Esophagus muscularis mucosa (tissue), 4 donors: ENCODE measurements at regions not wholly inside any gene's neighbourhood (a gene's known extent, or its start where the extent isn't known, plus 50 kb on each side); places are given as distances from the start of the nearest gene placed in this dataset.

Source experiments
- DNase-seq: peaks from one replicate; pipeline ENCODE4 v3.0.0-alpha.2; 2017; ENCODE audit errors: extremely low spot score
- H3K27ac ChIP-seq, 4 donors: fragments of 200-600 bp; sonication (generic); replicated peaks in 1 of 4; 1 replicate in 3 of 4; 2 replicates in 1 of 4; pipeline ENCODE4 v1.5.1; 2016 to 2019; ENCODE audit warnings: mild to moderate bottlenecking in 1 of 4
- H3K27me3 ChIP-seq, 4 donors: fragments of 200-600 bp; sonication (generic); one replicate each; pipeline versions ENCODE4 v1.5.1 to v1.6.0; 2016 to 2019
- H3K36me3 ChIP-seq, 4 donors: fragments of 200-600 bp; sonication (generic); one replicate each; pipeline ENCODE4 v1.5.1; 2016 to 2019
- H3K4me1 ChIP-seq, 4 donors: fragments of 200-600 bp; sonication (generic); one replicate each; pipeline ENCODE4 v1.5.1; 2016 to 2019
- H3K4me3 ChIP-seq, 4 donors: fragments of 200-600 bp; sonication (generic); 1 replicate in 2 of 4; 2 replicates in 2 of 4; pipeline ENCODE4 v1.5.1; 2016 to 2019; ENCODE audit warnings: mild to moderate bottlenecking in 4 of 4, moderate library complexity in 1 of 4
- H3K9me3 ChIP-seq, 4 donors: fragments of 200-600 bp; sonication (generic); 1 replicate in 3 of 4; 2 replicates in 1 of 4; pipeline ENCODE4 v1.5.1; 2016 to 2019
- CTCF ChIP-seq, 3 experiments: fragments of 200-600 bp in 2 of 3; fragments of 450-650 bp in 1 of 3; sonication (generic) in 2 of 3; IDR thresholded peaks; one replicate each; pipeline ENCODE4 v1.5.1; 2017 to 2019; ENCODE audit warnings: antibody characterized with exemption in 3 of 3, mild to moderate bottlenecking in 2 of 3, moderate library complexity in 1 of 3
- EP300 ChIP-seq: sonication (generic); formaldehyde crosslinking; IDR thresholded peaks from one replicate; pipeline ENCODE4 v1.6.1; 2017; ENCODE audit warnings: antibody characterized with exemption
- POLR2A ChIP-seq: fragments of 450-650 bp; IDR thresholded peaks from one replicate; pipeline ENCODE4 v1.6.1; 2017; ENCODE audit warnings: antibody characterized with exemption, moderate library complexity, mild to moderate bottlenecking, low read depth
- POLR2AphosphoS5 ChIP-seq, 2 donors: sonication (generic); formaldehyde crosslinking; IDR thresholded peaks; one replicate each; pipeline ENCODE4 v1.6.1; 2017; ENCODE audit warnings: antibody characterized with exemption in 2 of 2
- WGBS: methylation state at CpG from one replicate; pipeline ENCODE4 v1.1.5; 2018; 5-methylcytosine and 5-hydroxymethylcytosine counted together
- intact Hi-C: fragments of 100-400 bp; cut with DNase I; formaldehyde crosslinking; loops from one replicate; pipeline ENCODE4 v1.15.1; 2023

- intact Hi-C loops, result no loop called here
- no peak for TF ChIP-seq EP300
- no peak for TF ChIP-seq POLR2AphosphoS5 (IDR thresholded peaks at IDR 0.05)
- TF ChIP-seq CTCF (IDR thresholded peaks at IDR 0.05), result no peak
- no peak for TF ChIP-seq POLR2A
- no peaks in the 10 kb centered on the region for H3K27me3 ChIP-seq
- 70% methylated on average over 2 of the region's 2 CpGs for WGBS
- no peak overlapping the region for H3K4me3 ChIP-seq
- peaks cover 0 to 7% (median 0%) of the 10 kb centered on the region in 4 donors for H3K4me1 ChIP-seq
- no peaks in the 10 kb centered on the region for H3K9me3 ChIP-seq
- H3K36me3 ChIP-seq, result no peaks in the 10 kb centered on the region
- no peak for DNase-seq
- no peak overlapping the region for H3K27ac ChIP-seq
Measured at GRCh38 chr12:25324861-25325260, 74.1 kb upstream of the KRAS start.

DNA sequence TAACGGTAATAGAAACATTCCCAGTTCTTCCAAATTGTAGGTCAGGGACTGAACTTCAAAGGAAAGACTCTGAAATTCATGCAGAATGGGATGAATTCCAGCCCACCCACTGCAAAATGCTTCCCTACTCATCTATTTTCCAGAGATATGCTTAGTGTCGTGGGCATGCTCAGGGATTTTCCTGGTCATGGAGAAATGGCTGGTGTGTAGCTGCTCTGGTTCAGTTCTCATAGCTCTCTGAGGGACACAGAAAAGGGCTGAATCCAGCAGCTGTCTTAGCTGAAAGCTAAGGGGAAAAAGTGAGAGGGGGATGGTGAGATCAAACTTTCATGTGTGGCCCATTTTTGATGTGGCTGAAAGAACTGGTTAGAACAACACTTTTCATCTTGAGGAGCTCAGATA, 72.9 kb upstream of the KRAS start:
- no peak for DNase-seq
- H3K27ac ChIP-seq, result no peak overlapping the region
- intact Hi-C loops, result no loop called here

GRCh38 chr12:25322918-25323531, 72.3 kb upstream of the KRAS start:
- intact Hi-C loops, result no loop called here
- 48% methylated on average over 3 of the region's 3 CpGs for WGBS

More for the DNA sequence above, 72.9 kb upstream of the KRAS start:
- H3K36me3 ChIP-seq, result no peaks in the 10 kb centered on the region
- TF ChIP-seq EP300 (no peak), POLR2AphosphoS5 (IDR thresholded peaks at IDR 0.05) (no peak), POLR2A (no peak), CTCF (IDR thresholded peaks at IDR 0.05) (no peak)
- no peaks in the 10 kb centered on the region for H3K27me3 ChIP-seq
- H3K4me3 ChIP-seq, result no peak overlapping the region
- peaks cover 0 to 7% (median 0%) of the 10 kb centered on the region in 4 donors for H3K4me1 ChIP-seq
- H3K9me3 ChIP-seq, result no peaks in the 10 kb centered on the region
- WGBS, result 83% methylated on average over 2 of the region's 2 CpGs

DNA sequence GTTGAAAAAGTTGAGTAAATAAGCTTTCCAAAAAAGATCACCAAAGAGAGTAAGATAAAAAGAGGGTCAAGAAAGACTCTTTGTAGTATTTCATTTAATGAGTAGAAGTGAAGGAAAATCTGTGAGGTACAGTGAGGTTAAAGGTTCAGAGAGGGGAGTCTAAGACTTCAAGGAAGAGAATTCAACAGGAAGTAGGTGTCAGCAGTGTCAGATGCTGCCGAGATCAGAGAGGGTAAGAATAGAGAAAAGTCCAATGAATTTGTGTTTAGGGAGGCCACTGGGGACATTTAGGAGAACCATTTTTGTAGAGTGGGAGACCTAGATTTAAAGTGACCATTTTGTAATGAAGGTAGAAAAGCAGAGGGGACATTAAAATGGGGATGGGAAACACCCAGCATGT, 71.6 kb upstream of the KRAS start:
- WGBS, result 63% methylated on average over 1 of the region's 1 CpG

More at GRCh38 chr12:25322918-25323531, 72.3 kb upstream of the KRAS start:
- H3K4me1 ChIP-seq, result peaks cover 0 to 7% (median 0%) of the 10 kb centered on the region in 4 donors
- DNase-seq, result no peak
- H3K27me3 ChIP-seq, result no peaks in the 10 kb centered on the region
- H3K4me3 ChIP-seq, result no peak overlapping the region
- TF ChIP-seq EP300, result no peak
- no peak for TF ChIP-seq POLR2AphosphoS5 (IDR thresholded peaks at IDR 0.05)
- no peak for TF ChIP-seq POLR2A
- TF ChIP-seq CTCF (IDR thresholded peaks at IDR 0.05), result no peak
- H3K27ac ChIP-seq, result no peak overlapping the region
- no peaks in the 10 kb centered on the region for H3K9me3 ChIP-seq
- no peaks in the 10 kb centered on the region for H3K36me3 ChIP-seq

More for the DNA sequence above, 71.6 kb upstream of the KRAS start:
- no peak overlapping the region for H3K4me3 ChIP-seq
- H3K27me3 ChIP-seq, result no peaks in the 10 kb centered on the region
- no peak overlapping the region for H3K27ac ChIP-seq
- no peaks in the 10 kb centered on the region for H3K9me3 ChIP-seq
- peaks cover 0 to under 1% (median 0%) of the 10 kb centered on the region in 4 donors for H3K4me1 ChIP-seq
- H3K36me3 ChIP-seq, result no peaks in the 10 kb centered on the region
- intact Hi-C loops, result no loop called here
- no peak for DNase-seq
- TF ChIP-seq CTCF (IDR thresholded peaks at IDR 0.05) (no peak), POLR2A (no peak), EP300 (no peak), POLR2AphosphoS5 (IDR thresholded peaks at IDR 0.05) (no peak)
